Left kidney (tissue), 1 donor: ENCODE measurements at regions not wholly inside any gene's neighbourhood (a gene's known extent, or its start where the extent isn't known, plus 50 kb on each side); places are given as distances from the start of the nearest gene placed in this dataset.
"Not testable (repeated sequence)": the region's sequence is repeated elsewhere in the genome, so short reads cannot be mapped to it uniquely, and the experiment has no call there.

Experiments
- DNase-seq: peaks from one replicate; pipeline ENCODE4 v3.0.0-alpha.2; 2013

GRCh38 chr6:155915651-155916050 is 460.0 kb upstream of the NOX3 start:
- no peak for DNase-seq

- no peak for DNase-seq
These were observed 458.2 kb upstream of the NOX3 start for GRCh38 chr6:155913816-155914215.

GRCh38 chr6:155909710-155910109 is 454.1 kb upstream of the NOX3 start:
- no peak for DNase-seq

- DNase-seq, result no peak
These were observed 440.0 kb upstream of the NOX3 start for GRCh38 chr6:155895641-155896040.

GRCh38 chr6:155894758-155895157 is 439.1 kb upstream of the NOX3 start:
- DNase-seq, result no peak

GRCh38 chr6:155894262-155894661 is 438.6 kb upstream of the NOX3 start:
- no peak for DNase-seq

- no peak for DNase-seq
These were observed 434.8 kb upstream of the NOX3 start for GRCh38 chr6:155890409-155890808.

- DNase-seq, result peak; percentile 18
These were observed 433.8 kb upstream of the NOX3 start for GRCh38 chr6:155889410-155889809.

GRCh38 chr6:155887421-155887820 is 431.8 kb upstream of the NOX3 start:
- DNase-seq, result no peak

- no peak for DNase-seq
These were observed 428.1 kb upstream of the NOX3 start for GRCh38 chr6:155883741-155884140.

- no peak for DNase-seq
These were observed 427.7 kb upstream of the NOX3 start for GRCh38 chr6:155883334-155883731.

GRCh38 chr6:155882527-155883333 is 427.1 kb upstream of the NOX3 start:
- no peak for DNase-seq

GRCh38 chr6:155881826-155882526 is 426.3 kb upstream of the NOX3 start:
- DNase-seq, result no peak

GRCh38 chr6:155880900-155881299 is 425.3 kb upstream of the NOX3 start:
- DNase-seq, result no peak

GRCh38 chr6:155872961-155873360 is 417.3 kb upstream of the NOX3 start:
- DNase-seq, result no peak

- no peak for DNase-seq
These were observed 412.0 kb upstream of the NOX3 start for GRCh38 chr6:155867682-155868081.

GRCh38 chr6:155866676-155867390 is 411.2 kb upstream of the NOX3 start:
- DNase-seq, result not testable (repeated sequence)

GRCh38 chr6:155861821-155862220 is 406.2 kb upstream of the NOX3 start:
- no peak for DNase-seq

- DNase-seq, result not testable (repeated sequence)
These were observed 403.3 kb upstream of the NOX3 start for GRCh38 chr6:155858906-155859305.

- DNase-seq, result no peak
These were observed 399.1 kb upstream of the NOX3 start for GRCh38 chr6:155854787-155855186.

GRCh38 chr6:155853011-155853410 is 397.4 kb upstream of the NOX3 start:
- no peak for DNase-seq

- DNase-seq, result peak; percentile 10
These were observed 394.8 kb upstream of the NOX3 start for GRCh38 chr6:155850408-155850841.

GRCh38 chr6:155847711-155848110 is 392.1 kb upstream of the NOX3 start:
- DNase-seq, result no peak
